ENCODE measurements at regions not wholly inside any gene's neighbourhood (a gene's known extent, or its start where the extent isn't known, plus 50 kb on each side); places are given as distances from the start of the nearest gene placed in this dataset.

GRCh38 chr9:73061146-73061545 lies 90.5 kb upstream of the ANXA1 start:
- TF ChIP-seq POLR2A (IDR thresholded peaks at IDR 0.05) = no peak
- TF ChIP-seq CTCF (IDR thresholded peaks at IDR 0.05) = no peak
